Glutamatergic neuron (in vitro differentiated cells): ENCODE measurements at regions not wholly inside any gene's neighbourhood (a gene's known extent, or its start where the extent isn't known, plus 50 kb on each side); places are given as distances from the start of the nearest gene placed in this dataset.

Experiments used
- DNase-seq: peaks from one replicate; pipeline ENCODE4 v3.0.0; 2022
- H3K27ac Mint-ChIP-seq: one replicate; pipeline ENCODE4 v1.8.0; 2020; ENCODE audit warnings: mild to moderate bottlenecking, mixed read lengths, inconsistent platforms; ENCODE audit not compliant: unreplicated experiment
- H3K27me3 Mint-ChIP-seq: one replicate; pipeline ENCODE4 v1.8.0; 2020; ENCODE audit warnings: mild to moderate bottlenecking, moderate library complexity, mixed read lengths, inconsistent platforms; ENCODE audit not compliant: unreplicated experiment
- H3K36me3 Mint-ChIP-seq: one replicate; pipeline ENCODE4 v1.8.0; 2020; ENCODE audit warnings: mild to moderate bottlenecking, mixed read lengths, inconsistent platforms; ENCODE audit not compliant: unreplicated experiment
- H3K4me1 Mint-ChIP-seq: one replicate; pipeline ENCODE4 v1.8.0; 2020; ENCODE audit warnings: mild to moderate bottlenecking, low read depth, mixed read lengths, inconsistent platforms; ENCODE audit not compliant: unreplicated experiment
- H3K4me3 Mint-ChIP-seq: one replicate; pipeline ENCODE4 v1.8.0; 2020; ENCODE audit warnings: mild to moderate bottlenecking, mixed read lengths, inconsistent platforms; ENCODE audit not compliant: unreplicated experiment
- H3K9me3 Mint-ChIP-seq: one replicate; pipeline ENCODE4 v1.8.0; 2020; ENCODE audit warnings: mild to moderate bottlenecking, moderate library complexity, mixed read lengths, inconsistent platforms; ENCODE audit not compliant: unreplicated experiment
- CTCF ChIP-seq: fragments of 200-600 bp; sonication (generic); IDR thresholded peaks from one replicate; pipeline ENCODE4 v1.5.0; 2021; ENCODE audit not compliant: partially characterized antibody, unreplicated experiment

GRCh38 chr21:22900490-22900889 lies 1902.3 kb downstream of the NCAM2 start:
- Mint-ChIP-seq H3K36me3 (no peaks in the 10 kb centered on the region), H3K27ac (no peak overlapping the region), H3K4me3 (no peak overlapping the region), H3K27me3 (peaks cover 1% of the 10 kb centered on the region), H3K4me1 (peaks cover 3% of the 10 kb centered on the region), H3K9me3 (peaks cover 2% of the 10 kb centered on the region)
- TF ChIP-seq CTCF: no peak
- DNase-seq: no peak

GRCh38 chr21:22903851-22904250 lies 1905.6 kb downstream of the NCAM2 start:
- no peaks in the 10 kb centered on the region for H3K36me3 Mint-ChIP-seq
- no peak overlapping the region for H3K4me3 Mint-ChIP-seq
- TF ChIP-seq CTCF: no peak
- peaks cover 1% of the 10 kb centered on the region for H3K27me3 Mint-ChIP-seq
- DNase-seq: no peak
- H3K4me1 Mint-ChIP-seq: peaks cover 3% of the 10 kb centered on the region
- H3K9me3 Mint-ChIP-seq: peaks cover 2% of the 10 kb centered on the region
- H3K27ac Mint-ChIP-seq: no peak overlapping the region

GRCh38 chr21:22904385-22904784 lies 1906.2 kb downstream of the NCAM2 start:
- Mint-ChIP-seq H3K4me1 (peaks cover 3% of the 10 kb centered on the region), H3K27ac (no peak overlapping the region), H3K9me3 (peaks cover 2% of the 10 kb centered on the region), H3K4me3 (no peak overlapping the region), H3K27me3 (peaks cover 1% of the 10 kb centered on the region), H3K36me3 (no peaks in the 10 kb centered on the region)
- DNase-seq: no peak
- no peak for TF ChIP-seq CTCF

GRCh38 chr21:22925032-22925431 lies 1926.8 kb downstream of the NCAM2 start:
- Mint-ChIP-seq H3K36me3 (no peaks in the 10 kb centered on the region), H3K4me1 (peaks cover 2% of the 10 kb centered on the region), H3K27ac (no peak overlapping the region), H3K4me3 (no peak overlapping the region), H3K9me3 (peaks cover 1% of the 10 kb centered on the region), H3K27me3 (no peaks in the 10 kb centered on the region)
- no peak for TF ChIP-seq CTCF
- DNase-seq: no peak

GRCh38 chr21:22927469-22927868 lies 1929.3 kb downstream of the NCAM2 start:
- DNase-seq: no peak
- H3K27me3 Mint-ChIP-seq: peaks cover under 1% of the 10 kb centered on the region
- no peaks in the 10 kb centered on the region for H3K4me1 Mint-ChIP-seq
- H3K4me3 Mint-ChIP-seq: no peak overlapping the region
- no peaks in the 10 kb centered on the region for H3K9me3 Mint-ChIP-seq
- H3K27ac Mint-ChIP-seq: no peak overlapping the region
- H3K36me3 Mint-ChIP-seq: no peaks in the 10 kb centered on the region
- TF ChIP-seq CTCF: no peak
